GM10248 (cell line): ENCODE measurements at regions not wholly inside any gene's neighbourhood (a gene's known extent, or its start where the extent isn't known, plus 50 kb on each side); places are given as distances from the start of the nearest gene placed in this dataset.

Experiments used
- CTCF ChIA-PET: fragments of 300-600 bp; sonication (Branson Sonifier 250); formaldehyde crosslinking; extraction: SDS; loops from one replicate; lab custom pipeline; 2021; ENCODE audit warnings: antibody characterized with exemption; lab: Yijun Ruan, JAX
- POLR2A ChIA-PET: fragments of 350-650 bp; sonication (Branson Sonifier 250); formaldehyde crosslinking; extraction: SDS; loops from one replicate; lab custom pipeline; 2020; ENCODE audit warnings: antibody characterized with exemption; lab: Yijun Ruan, JAX
- DNase-seq: peaks from one replicate; pipeline ENCODE4 v3.0.0; 2012; ENCODE audit errors: extremely low spot score
- TF ChIP-seq, protein P1 (sequence below): IDR thresholded peaks from 2 replicates; pipeline ENCODE4 v1.5.1; 2012; ENCODE audit warnings: mild to moderate bottlenecking, low read depth; ENCODE audit errors: extremely low read depth, missing control alignments, control extremely low read depth

DNA sequence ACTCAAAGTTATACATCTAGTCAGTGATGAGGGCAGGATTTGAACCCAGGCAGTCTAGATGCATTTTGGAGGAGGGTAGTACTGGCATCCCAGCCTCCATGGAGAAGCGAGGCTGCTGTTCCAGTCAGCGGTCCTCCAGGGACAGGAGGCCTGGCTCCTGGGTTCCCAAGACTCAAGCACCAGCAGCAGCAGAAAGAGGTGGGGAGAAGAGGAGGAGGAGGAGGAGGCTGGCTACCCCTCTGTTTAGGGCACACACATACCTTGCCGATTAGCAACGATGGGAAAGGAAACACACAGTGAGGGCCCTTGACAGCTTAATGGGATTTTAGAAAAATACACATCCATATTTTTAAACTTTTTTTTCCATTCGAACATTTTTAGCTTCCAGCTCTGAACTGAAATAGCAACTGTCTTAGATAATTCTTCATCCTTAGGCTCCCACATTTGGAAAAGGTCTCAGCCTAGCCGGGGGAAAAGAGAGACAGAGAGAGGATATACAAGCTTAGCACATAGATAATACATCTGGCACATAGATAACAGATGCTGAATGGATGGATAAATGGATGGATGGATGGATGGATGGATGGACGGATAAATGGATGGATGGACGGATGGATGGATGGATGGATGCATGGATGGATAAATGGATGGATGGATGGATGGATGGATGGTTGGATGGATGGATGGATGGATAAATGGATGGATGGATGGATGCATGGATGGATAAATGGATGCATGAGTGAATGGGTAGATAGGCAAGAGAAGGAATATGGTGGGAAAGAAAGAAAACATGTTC, 87.9 kb downstream of the LBH start:
- no peak for DNase-seq
- POLR2A ChIA-PET, result no interaction called here
- CTCF ChIA-PET, result no interaction called here
- TF ChIP-seq, protein P1, sequence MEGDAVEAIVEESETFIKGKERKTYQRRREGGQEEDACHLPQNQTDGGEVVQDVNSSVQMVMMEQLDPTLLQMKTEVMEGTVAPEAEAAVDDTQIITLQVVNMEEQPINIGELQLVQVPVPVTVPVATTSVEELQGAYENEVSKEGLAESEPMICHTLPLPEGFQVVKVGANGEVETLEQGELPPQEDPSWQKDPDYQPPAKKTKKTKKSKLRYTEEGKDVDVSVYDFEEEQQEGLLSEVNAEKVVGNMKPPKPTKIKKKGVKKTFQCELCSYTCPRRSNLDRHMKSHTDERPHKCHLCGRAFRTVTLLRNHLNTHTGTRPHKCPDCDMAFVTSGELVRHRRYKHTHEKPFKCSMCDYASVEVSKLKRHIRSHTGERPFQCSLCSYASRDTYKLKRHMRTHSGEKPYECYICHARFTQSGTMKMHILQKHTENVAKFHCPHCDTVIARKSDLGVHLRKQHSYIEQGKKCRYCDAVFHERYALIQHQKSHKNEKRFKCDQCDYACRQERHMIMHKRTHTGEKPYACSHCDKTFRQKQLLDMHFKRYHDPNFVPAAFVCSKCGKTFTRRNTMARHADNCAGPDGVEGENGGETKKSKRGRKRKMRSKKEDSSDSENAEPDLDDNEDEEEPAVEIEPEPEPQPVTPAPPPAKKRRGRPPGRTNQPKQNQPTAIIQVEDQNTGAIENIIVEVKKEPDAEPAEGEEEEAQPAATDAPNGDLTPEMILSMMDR, result no peak

DNA sequence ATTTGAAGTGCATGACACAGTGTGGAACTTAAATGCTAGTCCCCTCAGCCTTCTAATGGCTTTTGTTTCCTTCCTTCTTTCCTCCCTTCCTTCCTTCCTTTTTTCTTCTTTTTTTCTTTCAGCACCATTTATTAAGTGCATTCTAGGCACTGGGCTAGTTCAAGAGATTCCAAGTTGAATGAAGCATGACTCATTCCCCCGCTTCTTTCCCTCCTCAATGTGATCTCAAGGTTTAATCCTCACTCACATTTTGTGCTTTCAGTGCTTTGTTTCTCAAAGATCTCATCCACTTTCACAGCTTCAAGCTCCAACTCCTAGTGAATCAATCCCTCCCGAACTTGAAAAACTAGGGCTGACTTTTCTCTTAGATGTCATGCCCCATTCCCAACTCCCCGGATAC, 90.1 kb downstream of the LBH start:
- POLR2A ChIA-PET, result no interaction called here
- CTCF ChIA-PET, result no interaction called here
- TF ChIP-seq, protein P1, result no peak
- no peak for DNase-seq

DNA sequence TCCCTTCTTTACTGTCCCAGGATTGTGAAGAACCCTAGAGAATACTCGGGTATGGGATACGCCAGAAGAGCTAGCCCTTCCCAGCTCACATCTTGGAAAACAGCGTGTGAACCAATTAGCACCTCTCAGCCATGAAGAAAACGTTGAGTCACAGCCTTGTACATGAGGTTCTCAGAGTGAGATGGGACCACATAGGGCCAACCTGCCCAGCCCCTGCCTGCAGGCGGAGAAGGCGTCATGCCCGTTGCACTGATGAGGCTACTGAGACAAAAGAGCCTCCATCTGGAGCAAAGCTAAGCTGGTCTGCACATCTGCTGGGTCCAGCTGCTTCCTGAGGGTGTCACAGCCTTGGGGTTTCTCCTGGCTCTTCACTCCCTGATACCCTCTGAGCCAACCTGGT, 92.2 kb downstream of the LBH start:
- DNase-seq, result no peak
- TF ChIP-seq, protein P1, result no peak
- ChIA-PET POLR2A (no interaction called here), CTCF (interaction anchor here (0.8 to 4.1 kb wide), 7 partner anchors 11 to 388 kb away, joined by 3 to 15 read pairs (median 4); no protein-coding TSS in a partner anchor)

DNA sequence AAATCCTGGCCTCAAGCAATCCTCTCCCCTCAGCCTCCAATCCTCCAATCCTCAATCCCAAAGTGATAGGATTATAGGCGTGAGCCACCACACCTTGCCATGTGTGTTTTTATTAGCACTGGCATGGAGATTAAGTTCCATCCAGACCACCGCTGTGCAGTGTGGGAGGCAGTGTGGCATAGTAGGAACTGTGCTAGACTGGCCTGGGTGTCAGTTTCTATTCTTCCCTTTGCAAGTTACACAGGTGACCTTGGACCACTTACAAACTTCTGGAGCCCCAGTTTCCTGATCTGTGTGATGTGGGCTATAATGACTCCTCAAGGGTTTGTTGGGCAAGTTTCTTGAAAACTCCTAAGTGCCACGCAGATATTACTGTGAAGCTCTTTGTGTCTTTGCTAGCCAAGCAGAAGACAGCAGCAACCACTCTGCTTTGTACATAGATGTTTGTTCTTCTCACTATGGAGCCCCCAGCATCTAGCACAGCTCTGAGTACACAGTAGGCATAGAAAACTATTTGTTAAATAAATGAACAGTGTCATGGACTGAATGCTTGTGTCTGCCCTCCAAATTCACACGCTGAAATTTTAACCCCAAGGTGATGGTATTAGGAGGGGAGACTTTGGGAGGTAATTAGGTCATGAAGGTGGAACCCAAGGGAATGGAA, 93.0 kb downstream of the LBH start:
- ChIA-PET POLR2A (no interaction called here), CTCF (interaction anchor here (0.7 to 4.1 kb wide), 6 partner anchors 9 to 30 kb away, joined by 3 to 15 read pairs (median 4); no protein-coding TSS in a partner anchor)

DNA sequence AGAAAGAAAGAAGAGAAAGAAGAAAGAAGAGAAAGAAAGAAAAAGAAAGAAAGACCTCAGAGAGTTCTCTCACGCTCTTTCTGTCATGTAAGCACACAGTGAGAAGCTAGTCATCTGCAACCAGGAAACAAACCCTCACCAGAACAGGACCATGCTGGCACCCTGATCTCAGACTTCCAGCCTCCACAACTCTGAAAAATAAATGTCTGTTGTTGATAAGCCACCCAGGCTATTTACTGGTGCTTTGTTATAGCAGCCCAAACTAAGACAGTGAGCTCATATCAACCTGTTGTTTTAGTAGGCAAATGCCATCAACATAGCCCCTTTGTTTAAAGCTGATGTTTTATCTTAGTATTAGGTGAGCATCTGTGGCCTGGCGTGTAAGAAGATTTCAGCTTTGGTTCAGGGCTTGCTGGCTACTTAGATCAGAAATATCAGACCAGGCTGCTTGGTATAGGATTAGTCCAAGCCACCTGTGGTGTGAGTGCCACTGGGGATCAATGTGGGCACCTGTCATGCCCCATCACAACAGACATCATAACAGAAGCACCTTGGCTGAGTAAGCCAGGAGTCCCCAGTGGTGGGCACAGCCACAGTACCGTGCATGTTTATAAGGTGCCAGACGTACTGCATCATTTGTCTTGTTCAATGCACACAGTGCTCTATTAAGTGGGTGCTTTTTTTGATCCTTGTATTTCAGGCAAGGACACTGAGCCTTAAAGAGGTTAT, 94.4 kb downstream of the LBH start:
- ChIA-PET CTCF (interaction anchor here (1.0 to 4.1 kb wide), 4 partner anchors 9 to 386 kb away, joined by 3 to 15 read pairs (median 4); no protein-coding TSS in a partner anchor), POLR2A (no interaction called here)
- DNase-seq, result no peak
- TF ChIP-seq, protein P1, result no peak

More for the DNA sequence above, 93.0 kb downstream of the LBH start:
- DNase-seq, result no peak
- TF ChIP-seq, protein P1, result no peak

DNA sequence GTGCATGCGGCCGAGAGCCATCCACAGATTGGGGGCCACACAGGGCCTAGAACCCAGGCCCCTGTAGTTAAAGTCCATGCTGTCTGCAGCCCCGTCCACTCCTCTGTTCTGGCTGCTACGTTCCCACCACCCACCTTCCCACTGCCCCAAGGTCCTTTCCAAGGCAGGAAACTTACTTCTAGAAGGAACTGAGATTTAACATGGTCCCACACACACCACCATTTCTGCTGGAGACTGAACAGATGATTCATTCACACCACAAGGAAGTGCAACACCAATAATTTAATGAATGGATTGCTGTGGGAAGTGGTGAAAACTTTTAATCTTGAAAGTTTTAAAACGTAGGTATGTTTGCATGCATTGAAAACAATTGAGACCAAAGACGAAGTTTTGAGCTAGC, 95.2 kb downstream of the LBH start:
- ChIA-PET CTCF (interaction anchor here (1.7 to 4.1 kb wide), 2 partner anchors 9 to 24 kb away, joined by 4 to 15 read pairs; no protein-coding TSS in a partner anchor), POLR2A (no interaction called here)
- TF ChIP-seq, protein P1, result no peak
- DNase-seq, result no peak
